Breast epithelium (tissue), 4 donors: ENCODE measurements at regions not wholly inside any gene's neighbourhood (a gene's known extent, or its start where the extent isn't known, plus 50 kb on each side); places are given as distances from the start of the nearest gene placed in this dataset.

Experiments
- DNase-seq, 2 donors: peaks; one replicate each; pipeline ENCODE4 v3.0.0-alpha.2; 2019; ENCODE audit warnings: low spot score in 2 of 2
- H3K27ac ChIP-seq, 2 donors: fragments of 200-600 bp; sonication (generic) in 1 of 2; one replicate each; pipeline ENCODE4 v1.5.1; 2016 to 2019; ENCODE audit warnings: mild to moderate bottlenecking in 1 of 2
- H3K27me3 ChIP-seq, 2 donors: fragments of 200-600 bp; sonication (generic) in 1 of 2; one replicate each; pipeline versions ENCODE4 v1.5.1 to v1.6.0; 2017 to 2019; ENCODE audit warnings: control low read depth in 1 of 2, mild to moderate bottlenecking in 1 of 2
- H3K36me3 ChIP-seq: fragments of 200-600 bp; one replicate; pipeline ENCODE4 v1.5.1; 2019
- H3K4me1 ChIP-seq, 2 donors: fragments of 200-600 bp; sonication (generic); one replicate each; pipeline ENCODE4 v1.5.1; 2016 to 2019; ENCODE audit warnings: control low read depth in 1 of 2
- H3K4me3 ChIP-seq, 3 donors: fragments of 200-600 bp; sonication (generic); 1 replicate in 2 of 3; 2 replicates in 1 of 3; pipeline ENCODE4 v1.5.1; 2016 to 2019; ENCODE audit warnings: mild to moderate bottlenecking in 3 of 3, moderate library complexity in 2 of 3
- H3K9me3 ChIP-seq, 2 donors: fragments of 200-600 bp; sonication (generic) in 1 of 2; one replicate each; pipeline ENCODE4 v1.5.1; 2016 to 2019; ENCODE audit warnings: control low read depth in 1 of 2
- CTCF ChIP-seq, 3 donors: fragments of 450-650 bp; IDR thresholded peaks; one replicate each; pipeline ENCODE4 v1.5.1; 2016 to 2017; ENCODE audit warnings: antibody characterized with exemption in 3 of 3, mild to moderate bottlenecking in 3 of 3, moderate library complexity in 3 of 3
- POLR2A ChIP-seq: fragments of 450-650 bp; IDR thresholded peaks from one replicate; pipeline ENCODE4 v1.6.1; 2016; ENCODE audit warnings: antibody characterized with exemption, mild to moderate bottlenecking, moderate library complexity
- POLR2AphosphoS5 ChIP-seq, 3 donors: sonication (generic); formaldehyde crosslinking; IDR thresholded peaks; one replicate each; pipeline ENCODE4 v1.6.1; 2017; ENCODE audit warnings: antibody characterized with exemption in 3 of 3
- intact Hi-C: fragments of 100-400 bp; cut with DNase I; formaldehyde crosslinking; loops from one replicate; pipeline ENCODE4 v1.15.1; 2023; ENCODE audit warnings: low total_unique reads

- TF ChIP-seq POLR2AphosphoS5 (IDR thresholded peaks at IDR 0.05): no peak
- no peak for TF ChIP-seq CTCF (IDR thresholded peaks at IDR 0.05)
- no peak for TF ChIP-seq POLR2A
- DNase-seq: no peak
- intact Hi-C loops: loop anchor here (5.0 kb wide), 1 partner anchor 863 kb away; no protein-coding TSS in a partner anchor
- Histone ChIP-seq H3K4me3 (no peak overlapping the region), H3K36me3 (no peaks in the 10 kb centered on the region), H3K9me3 (no peaks in the 10 kb centered on the region), H3K4me1 (no peaks in the 10 kb centered on the region), H3K27ac (no peak overlapping the region), H3K27me3 (no peaks in the 10 kb centered on the region)
Observed at GRCh38 chr4:162364651-162365050, 200.9 kb upstream of the FSTL5 start.

GRCh38 chr4:162360369-162361149 lies 196.8 kb upstream of the FSTL5 start:
- no peak overlapping the region for H3K27ac ChIP-seq
- H3K4me1 ChIP-seq: no peaks in the 10 kb centered on the region
- H3K27me3 ChIP-seq: no peaks in the 10 kb centered on the region
- TF ChIP-seq POLR2AphosphoS5 (IDR thresholded peaks at IDR 0.05): no peak
- no peak for TF ChIP-seq POLR2A
- no peak for TF ChIP-seq CTCF (IDR thresholded peaks at IDR 0.05)
- H3K36me3 ChIP-seq: no peaks in the 10 kb centered on the region
- intact Hi-C loops: loop anchor here (5.0 kb wide), 1 partner anchor 867 kb away; no protein-coding TSS in a partner anchor
- DNase-seq: no peak
- no peaks in the 10 kb centered on the region for H3K9me3 ChIP-seq
- no peak overlapping the region for H3K4me3 ChIP-seq

GRCh38 chr4:162356181-162356580 lies 192.4 kb upstream of the FSTL5 start:
- H3K27me3 ChIP-seq: no peaks in the 10 kb centered on the region
- H3K4me1 ChIP-seq: no peaks in the 10 kb centered on the region
- no peaks in the 10 kb centered on the region for H3K36me3 ChIP-seq
- intact Hi-C loops: loop anchor here (2.0 kb wide), 1 partner anchor 123 kb away; no protein-coding TSS in a partner anchor
- no peak overlapping the region for H3K27ac ChIP-seq
- no peak for DNase-seq
- TF ChIP-seq POLR2A (no peak), POLR2AphosphoS5 (IDR thresholded peaks at IDR 0.05) (no peak), CTCF (IDR thresholded peaks at IDR 0.05) (no peak)
- no peak overlapping the region for H3K4me3 ChIP-seq
- H3K9me3 ChIP-seq: no peaks in the 10 kb centered on the region

GRCh38 chr4:162352580-162353107 lies 188.8 kb upstream of the FSTL5 start:
- Histone ChIP-seq H3K27ac (no peak overlapping the region), H3K27me3 (no peaks in the 10 kb centered on the region), H3K4me3 (no peak overlapping the region), H3K4me1 (no peaks in the 10 kb centered on the region), H3K9me3 (no peaks in the 10 kb centered on the region), H3K36me3 (no peaks in the 10 kb centered on the region)
- intact Hi-C loops: no loop called here
- TF ChIP-seq CTCF (IDR thresholded peaks at IDR 0.05) (no peak), POLR2AphosphoS5 (IDR thresholded peaks at IDR 0.05) (no peak), POLR2A (no peak)
- no peak for DNase-seq

GRCh38 chr4:162350331-162350730 lies 186.5 kb upstream of the FSTL5 start:
- intact Hi-C loops: no loop called here
- Histone ChIP-seq H3K27me3 (no peaks in the 10 kb centered on the region), H3K36me3 (no peaks in the 10 kb centered on the region), H3K4me1 (no peaks in the 10 kb centered on the region), H3K27ac (no peak overlapping the region), H3K9me3 (no peaks in the 10 kb centered on the region), H3K4me3 (no peak overlapping the region)
- TF ChIP-seq POLR2A: no peak
- no peak for TF ChIP-seq CTCF (IDR thresholded peaks at IDR 0.05)
- TF ChIP-seq POLR2AphosphoS5 (IDR thresholded peaks at IDR 0.05): no peak
- no peak for DNase-seq
